HEK293 (cell line): ENCODE measurements at regions not wholly inside any gene's neighbourhood (a gene's known extent, or its start where the extent isn't known, plus 50 kb on each side); places are given as distances from the start of the nearest gene placed in this dataset.

Experiments used
- CTCF ChIA-PET: fragments of 350-600 bp; formaldehyde crosslinking; extraction: SDS; loops from one replicate; lab custom pipeline; 2021; ENCODE audit warnings: antibody characterized with exemption; lab: Yijun Ruan, JAX
- POLR2A ChIA-PET: fragments of 300-600 bp; formaldehyde crosslinking; extraction: SDS; loops from one replicate; lab custom pipeline; 2020; ENCODE audit warnings: antibody characterized with exemption, inconsistent platforms; lab: Yijun Ruan, JAX
- H3K27ac ChIP-seq: fragments of 200-500 bp; sonication (Bioruptor generic); 2 replicates; pipeline ENCODE4 v1.5.1; 2014; ENCODE audit warnings: low read depth, low read length, control low read depth, inconsistent platforms; ENCODE audit errors: extremely low read depth
- H3K36me3 ChIP-seq, 2 experiments: fragments of 200-500 bp in 1 of 2; sonication (Bioruptor generic) in 1 of 2; 1 replicate in 1 of 2; 2 replicates in 1 of 2; pipeline ENCODE4 v1.5.1; 2014 to 2017; ENCODE audit warnings: inconsistent platforms in 2 of 2, low read length in 2 of 2; ENCODE audit not compliant: control insufficient read depth in 2 of 2, insufficient read depth in 1 of 2
- H3K4me1 ChIP-seq: fragments of 200-500 bp; sonication (Bioruptor generic); 2 replicates; pipeline ENCODE4 v1.5.1; 2014; ENCODE audit warnings: mild to moderate bottlenecking, low read length, inconsistent platforms; ENCODE audit not compliant: control insufficient read depth, insufficient read depth
- H3K4me3 ChIP-seq: 2 replicates; pipeline ENCODE4 v1.5.1; 2011; ENCODE audit warnings: low read depth, mild to moderate bottlenecking, control low read depth, low read length, moderate library complexity
- H3K9me3 ChIP-seq: fragments of 200-500 bp; sonication (Bioruptor generic); 2 replicates; pipeline ENCODE4 v1.5.1; 2014; ENCODE audit warnings: low read depth, low read length, inconsistent platforms; ENCODE audit not compliant: control insufficient read depth, insufficient read depth
- GLIS2 ChIP-seq: fragments of 450-650 bp; formaldehyde crosslinking; IDR thresholded peaks from 2 replicates; pipeline ENCODE4 v1.5.1; 2016; ENCODE audit warnings: missing biosample characterization, missing genetic modification characterization
- KLF16 ChIP-seq: fragments of 450-650 bp; formaldehyde crosslinking; IDR thresholded peaks from 2 replicates; pipeline ENCODE4 v1.5.1; 2017; ENCODE audit warnings: missing biosample characterization, missing genetic modification characterization
- MEIS1 ChIP-seq: sonication (generic); formaldehyde crosslinking; IDR thresholded peaks from 2 replicates; pipeline ENCODE4 v1.8.1; 2022; ENCODE audit warnings: missing genetic modification reagents, mild to moderate bottlenecking, borderline replicate concordance
- PATZ1 ChIP-seq: fragments of 450-650 bp; formaldehyde crosslinking; IDR thresholded peaks from 2 replicates; pipeline ENCODE4 v1.5.1; 2016; ENCODE audit warnings: missing biosample characterization, missing genetic modification characterization
- PRDM6 ChIP-seq: fragments of 450-650 bp; formaldehyde crosslinking; IDR thresholded peaks from 2 replicates; pipeline ENCODE4 v1.5.1; 2017; ENCODE audit warnings: missing biosample characterization, missing genetic modification characterization
- RBAK ChIP-seq: fragments of 450-650 bp; formaldehyde crosslinking; IDR thresholded peaks from 2 replicates; pipeline ENCODE4 v1.5.1; 2016; ENCODE audit warnings: missing biosample characterization, missing genetic modification characterization
- SCRT1 ChIP-seq: fragments of 450-650 bp; formaldehyde crosslinking; IDR thresholded peaks from 2 replicates; pipeline ENCODE4 v1.5.1; 2016; ENCODE audit warnings: missing biosample characterization, missing genetic modification characterization, borderline replicate concordance
- YY1 ChIP-seq: fragments of 450-650 bp; formaldehyde crosslinking; IDR thresholded peaks from 2 replicates; pipeline ENCODE4 v1.5.1; 2018; ENCODE audit warnings: missing biosample characterization, missing genetic modification characterization
- ZBTB21 ChIP-seq: fragments of 450-650 bp; formaldehyde crosslinking; IDR thresholded peaks from 2 replicates; pipeline ENCODE4 v1.5.1; 2017; ENCODE audit warnings: missing biosample characterization, missing genetic modification characterization
- ZNF175 ChIP-seq: fragments of 450-650 bp; formaldehyde crosslinking; IDR thresholded peaks from 2 replicates; pipeline ENCODE4 v1.5.1; 2016; ENCODE audit warnings: missing biosample characterization, missing genetic modification characterization
- ZNF335 ChIP-seq: fragments of 450-650 bp; formaldehyde crosslinking; conservative IDR thresholded peaks from 2 replicates; pipeline ENCODE4 v1.5.1; 2016; ENCODE audit warnings: missing biosample characterization, missing genetic modification characterization
- ZNF530 ChIP-seq: fragments of 450-650 bp; formaldehyde crosslinking; IDR thresholded peaks from 2 replicates; pipeline ENCODE4 v1.5.1; 2016; ENCODE audit warnings: low read depth, missing biosample characterization, missing genetic modification characterization
- ZNF544 ChIP-seq: fragments of 450-650 bp; formaldehyde crosslinking; IDR thresholded peaks from 2 replicates; pipeline ENCODE4 v1.5.0; 2017; ENCODE audit warnings: missing biosample characterization, missing genetic modification characterization
- ZNF621 ChIP-seq: fragments of 450-650 bp; formaldehyde crosslinking; IDR thresholded peaks from 2 replicates; pipeline ENCODE4 v1.5.1; 2017; ENCODE audit warnings: missing biosample characterization, missing genetic modification characterization
- ZNF660 ChIP-seq: fragments of 450-650 bp; IDR thresholded peaks from 2 replicates; pipeline ENCODE4 v1.5.1; 2018; ENCODE audit warnings: missing biosample characterization, mild to moderate bottlenecking, missing genetic modification characterization
- ZNF707 ChIP-seq: fragments of 450-650 bp; formaldehyde crosslinking; IDR thresholded peaks from 2 replicates; pipeline ENCODE4 v1.5.1; 2016; ENCODE audit warnings: missing biosample characterization, missing genetic modification characterization
- ZNF792 ChIP-seq: fragments of 450-650 bp; formaldehyde crosslinking; IDR thresholded peaks from 2 replicates; pipeline ENCODE4 v1.5.1; 2016; ENCODE audit warnings: missing biosample characterization, missing genetic modification characterization
- TF ChIP-seq, protein P1 (sequence below): fragments of 450-650 bp; formaldehyde crosslinking; IDR thresholded peaks from 2 replicates; pipeline ENCODE4; 2016; ENCODE audit warnings: missing biosample characterization, missing genetic modification characterization

- no peak for TF ChIP-seq MEIS1 (CRISPR knock-in tag)
- TF ChIP-seq ZNF621 (tag by site-specific recombination) = no peak
- no peak for TF ChIP-seq SCRT1 (tag by site-specific recombination)
- no peak for TF ChIP-seq PATZ1 (tag by site-specific recombination)
- TF ChIP-seq ZNF335 (tag by site-specific recombination) = no peak
These were observed 249.2 kb downstream of the FRK start (continued) for GRCh38 chr6:115811541-115811940.

- no peaks in the 10 kb centered on the region for H3K36me3 ChIP-seq
- peaks cover 11% of the 10 kb centered on the region for H3K4me1 ChIP-seq
- POLR2A ChIA-PET = no interaction called here
- TF ChIP-seq YY1 (tag by site-specific recombination) = no peak
- no peak for TF ChIP-seq ZNF660 (tag by site-specific recombination)
- TF ChIP-seq, protein P1, sequence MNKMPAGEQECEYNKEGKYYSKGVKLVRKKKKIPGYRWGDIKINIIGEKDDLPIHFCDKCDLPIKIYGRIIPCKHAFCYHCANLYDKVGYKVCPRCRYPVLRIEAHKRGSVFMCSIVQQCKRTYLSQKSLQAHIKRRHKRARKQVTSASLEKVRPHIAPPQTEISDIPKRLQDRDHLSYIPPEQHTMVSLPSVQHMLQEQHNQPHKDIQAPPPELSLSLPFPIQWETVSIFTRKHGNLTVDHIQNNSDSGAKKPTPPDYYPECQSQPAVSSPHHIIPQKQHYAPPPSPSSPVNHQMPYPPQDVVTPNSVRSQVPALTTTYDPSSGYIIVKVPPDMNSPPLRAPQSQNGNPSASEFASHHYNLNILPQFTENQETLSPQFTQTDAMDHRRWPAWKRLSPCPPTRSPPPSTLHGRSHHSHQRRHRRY (tag by site-specific recombination) = no peak
- TF ChIP-seq GLIS2 (tag by site-specific recombination) = no peak
- no peak for TF ChIP-seq ZNF175 (tag by site-specific recombination)
- no peak for TF ChIP-seq RBAK (tag by site-specific recombination)
- TF ChIP-seq KLF16 = no peak
- no peak overlapping the region for H3K4me3 ChIP-seq
- CTCF ChIA-PET = no interaction called here
- no peak overlapping the region for H3K27ac ChIP-seq
- H3K9me3 ChIP-seq = no peaks in the 10 kb centered on the region
These were observed 262.5 kb downstream of the FRK start for GRCh38 chr6:115798229-115798628.

DNA sequence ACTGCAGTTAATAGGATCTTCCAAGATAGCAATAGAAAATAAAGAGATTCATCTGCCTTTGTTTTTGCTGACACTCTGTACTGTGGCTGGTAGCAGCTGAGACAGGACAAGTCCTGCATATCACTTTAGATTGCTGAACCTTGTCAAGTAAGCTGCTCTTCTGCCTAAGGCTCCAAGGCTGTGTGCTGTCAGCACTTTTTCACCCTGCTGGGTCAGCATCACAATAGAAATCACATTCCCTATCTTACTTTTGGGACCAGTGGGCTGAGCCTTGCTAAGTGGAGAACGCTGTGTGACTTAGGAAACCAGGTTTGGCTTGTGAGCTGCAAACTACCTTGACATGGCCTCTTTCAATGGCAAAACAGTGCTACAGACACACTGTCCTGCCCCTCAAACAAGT lies 263.9 kb downstream of the FRK start:
- H3K4me3 ChIP-seq = no peak overlapping the region
- H3K4me1 ChIP-seq = peaks cover 11% of the 10 kb centered on the region
- no peak overlapping the region for H3K27ac ChIP-seq
- TF ChIP-seq PRDM6 (tag by site-specific recombination) (no peak), ZBTB21 (tag by site-specific recombination) (no peak), ZNF621 (tag by site-specific recombination) (no peak), ZNF530 (tag by site-specific recombination) (no peak), ZNF707 (tag by site-specific recombination) (no peak), ZNF544 (tag by site-specific recombination) (no peak), ZNF792 (tag by site-specific recombination) (no peak)
- CTCF ChIA-PET = interaction anchor here (0.7 to 0.9 kb wide), 2 partner anchors 9 to 1213 kb away, joined by 3 read pairs; no protein-coding TSS in a partner anchor
- POLR2A ChIA-PET = no interaction called here
- H3K9me3 ChIP-seq = no peaks in the 10 kb centered on the region
- no peaks in the 10 kb centered on the region for H3K36me3 ChIP-seq
